Body of pancreas (tissue), 4 donors: ENCODE measurements at regions not wholly inside any gene's neighbourhood (a gene's known extent, or its start where the extent isn't known, plus 50 kb on each side); places are given as distances from the start of the nearest gene placed in this dataset.
"Not testable (repeated sequence)": the region's sequence is repeated elsewhere in the genome, so short reads cannot be mapped to it uniquely, and the experiment has no call there.

Experiments used
- ATAC-seq: fragments of 150-250 bp; one replicate; pipeline ENCODE4 v1.9.1; 2016
- DNase-seq, 4 donors: peaks; one replicate each; pipeline ENCODE4 v3.0.0-alpha.2; 2019
- H3K27ac ChIP-seq, 4 donors: fragments of 200-600 bp; sonication (generic); 1 replicate in 3 of 4; 2 replicates in 1 of 4; pipeline versions ENCODE4 v1.5.1 to v1.6.1; 2016 to 2019; ENCODE audit warnings: mild to moderate bottlenecking in 1 of 4, mixed read lengths in 1 of 4, moderate library complexity in 1 of 4
- H3K27me3 ChIP-seq, 2 donors: fragments of 200-600 bp; sonication (generic); one replicate each; pipeline ENCODE4 v1.6.0; 2016; ENCODE audit warnings: mild to moderate bottlenecking in 1 of 2
- H3K36me3 ChIP-seq, 2 donors: fragments of 200-600 bp; sonication (generic); replicated peaks in 1 of 2; 2 replicates each; pipeline ENCODE4 v1.5.1; 2016; ENCODE audit warnings: low read depth in 2 of 2; ENCODE audit not compliant: insufficient read depth in 1 of 2
- H3K4me1 ChIP-seq: fragments of 200-600 bp; sonication (generic); one replicate; pipeline ENCODE4 v1.6.0; 2016
- H3K4me3 ChIP-seq, 2 donors: fragments of 200-600 bp; sonication (generic); 1 replicate in 1 of 2; 2 replicates in 1 of 2; pipeline ENCODE4 v1.5.1; 2016 to 2019
- H3K9me3 ChIP-seq, 3 donors: fragments of 200-600 bp; sonication (generic); 1 replicate in 2 of 3; 2 replicates in 1 of 3; pipeline ENCODE4 v1.5.1; 2016
- POLR2A ChIP-seq, 3 donors: fragments of 450-650 bp; IDR thresholded peaks; one replicate each; pipeline ENCODE4 v1.6.1; 2016; ENCODE audit warnings: antibody characterized with exemption in 3 of 3, mild to moderate bottlenecking in 2 of 3
- WGBS, 2 donors: methylation state at CpG; one replicate each; pipeline ENCODE4 v1.1.5; 2017; 5-methylcytosine and 5-hydroxymethylcytosine counted together
- intact Hi-C: fragments of 100-400 bp; cut with DNase I; formaldehyde crosslinking; loops from one replicate; pipeline ENCODE4 v1.15.1; 2023
- TF ChIP-seq, protein P1 (sequence below), 7 experiments: fragments of 450-650 bp in 4 of 7; fragments of 200-600 bp in 3 of 7; sonication (generic) in 3 of 7; IDR thresholded peaks; one replicate each; pipeline ENCODE4 v1.5.1; 2016 to 2019; ENCODE audit warnings: antibody characterized with exemption in 7 of 7

GRCh38 chr21:8993943-8994639, 1527.3 kb upstream of the TPTE start:
- H3K4me1 ChIP-seq: no peaks in the 10 kb centered on the region
- ATAC-seq (no peak), DNase-seq (no peak)
- H3K9me3 ChIP-seq: peaks cover 0 to 3% (median 0%) of the 10 kb centered on the region in 3 donors
- intact Hi-C loops: no loop called here
- no peak overlapping the region for H3K4me3 ChIP-seq
- TF ChIP-seq POLR2A (IDR thresholded peaks at IDR 0.05): no peak
- TF ChIP-seq, protein P1, sequence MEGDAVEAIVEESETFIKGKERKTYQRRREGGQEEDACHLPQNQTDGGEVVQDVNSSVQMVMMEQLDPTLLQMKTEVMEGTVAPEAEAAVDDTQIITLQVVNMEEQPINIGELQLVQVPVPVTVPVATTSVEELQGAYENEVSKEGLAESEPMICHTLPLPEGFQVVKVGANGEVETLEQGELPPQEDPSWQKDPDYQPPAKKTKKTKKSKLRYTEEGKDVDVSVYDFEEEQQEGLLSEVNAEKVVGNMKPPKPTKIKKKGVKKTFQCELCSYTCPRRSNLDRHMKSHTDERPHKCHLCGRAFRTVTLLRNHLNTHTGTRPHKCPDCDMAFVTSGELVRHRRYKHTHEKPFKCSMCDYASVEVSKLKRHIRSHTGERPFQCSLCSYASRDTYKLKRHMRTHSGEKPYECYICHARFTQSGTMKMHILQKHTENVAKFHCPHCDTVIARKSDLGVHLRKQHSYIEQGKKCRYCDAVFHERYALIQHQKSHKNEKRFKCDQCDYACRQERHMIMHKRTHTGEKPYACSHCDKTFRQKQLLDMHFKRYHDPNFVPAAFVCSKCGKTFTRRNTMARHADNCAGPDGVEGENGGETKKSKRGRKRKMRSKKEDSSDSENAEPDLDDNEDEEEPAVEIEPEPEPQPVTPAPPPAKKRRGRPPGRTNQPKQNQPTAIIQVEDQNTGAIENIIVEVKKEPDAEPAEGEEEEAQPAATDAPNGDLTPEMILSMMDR (IDR thresholded peaks at IDR 0.05): no peak
- H3K27ac ChIP-seq: no peak overlapping the region
- WGBS, 2 donors: 31 to 34% methylated on average over 7 of the region's 7 CpGs
- no peaks in the 10 kb centered on the region for H3K36me3 ChIP-seq
- peaks cover 0 to 5% of the 10 kb centered on the region in 2 donors for H3K27me3 ChIP-seq

GRCh38 chr21:8994640-8995511, 1526.5 kb upstream of the TPTE start:
- no peak for ATAC-seq
- TF ChIP-seq POLR2A (IDR thresholded peaks at IDR 0.05): no peak
- TF ChIP-seq, protein P1 (IDR thresholded peaks at IDR 0.05): no peak
- 18 to 19% methylated on average over 7 of the region's 7 CpGs for WGBS, 2 donors

GRCh38 chr21:8996487-8996968, 1524.9 kb upstream of the TPTE start:
- WGBS, 2 donors: 17 to 25% methylated on average over 1 of the region's 1 CpG
- ATAC-seq, H3K4me3 ChIP-seq, H3K4me1 ChIP-seq, H3K36me3 ChIP-seq, DNase-seq, H3K27ac ChIP-seq, H3K9me3 ChIP-seq, H3K27me3 ChIP-seq, intact Hi-C loops: not testable (repeated sequence)

More at GRCh38 chr21:8994640-8995511, 1526.5 kb upstream of the TPTE start:
- H3K4me3 ChIP-seq: no peak overlapping the region
- intact Hi-C loops: no loop called here
- peaks cover 0 to 5% of the 10 kb centered on the region in 2 donors for H3K27me3 ChIP-seq
- H3K9me3 ChIP-seq: peaks cover 0 to 3% (median 0%) of the 10 kb centered on the region in 3 donors
- H3K27ac ChIP-seq: no peak overlapping the region
- H3K4me1 ChIP-seq: no peaks in the 10 kb centered on the region
- no peaks in the 10 kb centered on the region for H3K36me3 ChIP-seq
- no peak for DNase-seq

DNA sequence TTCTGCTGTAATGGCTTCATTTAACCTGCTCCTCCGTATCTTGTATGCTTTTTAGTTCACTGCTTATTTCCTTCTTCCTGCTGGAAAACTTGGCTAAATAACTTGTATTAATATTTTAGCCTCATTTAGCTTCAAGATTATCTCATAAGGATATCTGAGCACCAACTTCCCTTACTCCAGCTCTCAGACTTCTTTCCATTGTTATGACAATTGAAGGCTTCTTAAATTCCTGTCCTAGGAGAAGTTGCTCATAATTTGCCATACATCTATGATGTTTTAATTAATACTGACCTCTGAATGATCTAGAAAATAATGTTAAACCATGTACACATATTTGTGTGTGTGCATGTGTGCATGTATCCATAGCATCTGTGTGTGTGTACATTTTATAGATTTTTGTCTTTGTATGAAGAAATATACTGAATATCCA, 1524.4 kb upstream of the TPTE start:
- no peak overlapping the region for H3K4me3 ChIP-seq
- no peak for DNase-seq

GRCh38 chr21:8997443-8998390, 1523.7 kb upstream of the TPTE start:
- ATAC-seq, H3K4me1 ChIP-seq, H3K4me3 ChIP-seq, DNase-seq, intact Hi-C loops, H3K27me3 ChIP-seq, H3K9me3 ChIP-seq, H3K27ac ChIP-seq, H3K36me3 ChIP-seq: not testable (repeated sequence)
- WGBS, 2 donors: 20 to 23% methylated on average over 4 of the region's 4 CpGs

More for the DNA sequence above, 1524.4 kb upstream of the TPTE start:
- intact Hi-C loops: no loop called here
- TF ChIP-seq POLR2A (IDR thresholded peaks at IDR 0.05): no peak
- TF ChIP-seq, protein P1 (IDR thresholded peaks at IDR 0.05): no peak
- H3K27ac ChIP-seq: no peak overlapping the region
- no peaks in the 10 kb centered on the region for H3K36me3 ChIP-seq
- 33 to 53% methylated on average over 1 of the region's 1 CpG for WGBS, 2 donors
- H3K9me3 ChIP-seq: peaks cover 0 to 3% (median 0%) of the 10 kb centered on the region in 3 donors
- no peak for ATAC-seq
- H3K4me1 ChIP-seq: no peaks in the 10 kb centered on the region
- peaks cover 0 to 5% of the 10 kb centered on the region in 2 donors for H3K27me3 ChIP-seq

DNA sequence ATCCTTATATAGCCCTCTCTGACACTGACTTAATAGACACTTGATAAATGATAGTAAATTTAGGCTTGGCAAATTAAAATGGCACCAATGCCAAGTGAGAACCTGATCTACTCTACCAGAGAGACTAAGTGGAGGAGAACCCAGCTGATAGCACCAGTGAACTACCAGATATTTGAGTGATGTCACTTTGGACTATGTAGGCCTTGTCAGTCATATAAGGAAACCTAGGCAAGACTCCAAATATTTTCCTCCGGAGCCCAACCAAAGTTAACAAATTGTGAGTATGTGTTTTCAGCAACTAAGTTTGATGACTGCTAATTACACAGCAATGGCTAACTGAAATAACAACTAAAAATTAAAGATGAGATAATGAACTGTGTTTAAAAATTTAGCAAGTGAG, 1522.9 kb upstream of the TPTE start:
- ATAC-seq, H3K9me3 ChIP-seq, DNase-seq, H3K27ac ChIP-seq, H3K36me3 ChIP-seq, H3K4me1 ChIP-seq, intact Hi-C loops, H3K4me3 ChIP-seq, H3K27me3 ChIP-seq: not testable (repeated sequence)
- 31 to 38% methylated on average over 1 of the region's 1 CpG for WGBS, 2 donors
